IPS-20b (cell line): ENCODE measurements at regions not wholly inside any gene's neighbourhood (a gene's known extent, or its start where the extent isn't known, plus 50 kb on each side); places are given as distances from the start of the nearest gene placed in this dataset.

Experiments used
- H3K27ac ChIP-seq: one replicate; pipeline ENCODE4 v1.5.1; 2013; ENCODE audit warnings: low read length
- H3K27me3 ChIP-seq: 2 replicates; pipeline ENCODE4 v1.6.1; 2013; ENCODE audit warnings: mild to moderate bottlenecking, low read length, inconsistent platforms; ENCODE audit not compliant: insufficient read depth
- H3K36me3 ChIP-seq: 2 replicates; pipeline ENCODE4 v1.6.1; 2013; ENCODE audit warnings: low read depth, mild to moderate bottlenecking, inconsistent platforms, low read length, moderate library complexity; ENCODE audit not compliant: insufficient read depth
- H3K4me1 ChIP-seq: 2 replicates; pipeline ENCODE4 v1.6.1; 2013; ENCODE audit warnings: mild to moderate bottlenecking, control low read depth, inconsistent platforms, low read length, moderate library complexity; ENCODE audit not compliant: insufficient read depth
- H3K4me3 ChIP-seq: 2 replicates; pipeline ENCODE4 v1.5.1; 2013; ENCODE audit warnings: mild to moderate bottlenecking, low read length, inconsistent platforms
- H3K9ac ChIP-seq: 2 replicates; pipeline ENCODE4 v1.6.1; 2013; ENCODE audit warnings: low read depth, mild to moderate bottlenecking, inconsistent platforms, low read length, moderate library complexity
- H3K9me3 ChIP-seq: 2 replicates; pipeline ENCODE4 v1.6.1; 2013; ENCODE audit warnings: mild to moderate bottlenecking, low read depth, low read length, inconsistent platforms; ENCODE audit not compliant: insufficient read depth

DNA sequence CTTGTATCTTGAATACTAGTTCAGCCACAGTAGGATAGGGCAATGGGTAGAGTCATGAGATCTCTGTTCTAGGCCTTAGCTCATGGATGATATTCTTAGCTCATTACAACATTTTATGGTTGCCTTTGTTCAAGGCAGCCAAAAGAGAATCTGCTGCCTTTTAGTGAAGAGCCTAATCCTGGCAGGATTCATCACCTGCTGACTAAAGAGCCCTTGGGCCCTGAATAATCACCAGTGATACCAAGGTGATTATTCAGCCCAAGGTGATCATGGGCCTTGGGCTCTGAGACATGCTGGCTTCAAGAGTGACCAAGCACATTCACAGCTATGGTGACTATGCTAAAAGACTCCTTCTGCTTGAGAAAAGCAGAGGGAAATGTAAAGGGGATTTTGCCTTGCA, 143.3 kb upstream of the MYO16 start:
- no peaks in the 10 kb centered on the region for H3K36me3 ChIP-seq

GRCh38 chr13:108494991-108495645, 134.3 kb upstream of the MYO16 start:
- H3K4me1 ChIP-seq, result peaks cover 4% of the 10 kb centered on the region
- H3K27ac ChIP-seq, result no peak overlapping the region
- no peaks in the 10 kb centered on the region for H3K9me3 ChIP-seq
- peak overlapping the region; percentile 78 for H3K4me3 ChIP-seq
- peaks cover 50% of the 10 kb centered on the region for H3K27me3 ChIP-seq
- no peaks in the 10 kb centered on the region for H3K36me3 ChIP-seq
- no peak overlapping the region; the same call in 1 of the 2 replicates for H3K9ac ChIP-seq

More for the DNA sequence above, 143.3 kb upstream of the MYO16 start:
- Histone ChIP-seq H3K9ac (no peak overlapping the region), H3K27me3 (no peaks in the 10 kb centered on the region; the same call in 1 of the 2 replicates), H3K4me3 (no peak overlapping the region), H3K9me3 (no peaks in the 10 kb centered on the region), H3K4me1 (no peaks in the 10 kb centered on the region), H3K27ac (no peak overlapping the region)

DNA sequence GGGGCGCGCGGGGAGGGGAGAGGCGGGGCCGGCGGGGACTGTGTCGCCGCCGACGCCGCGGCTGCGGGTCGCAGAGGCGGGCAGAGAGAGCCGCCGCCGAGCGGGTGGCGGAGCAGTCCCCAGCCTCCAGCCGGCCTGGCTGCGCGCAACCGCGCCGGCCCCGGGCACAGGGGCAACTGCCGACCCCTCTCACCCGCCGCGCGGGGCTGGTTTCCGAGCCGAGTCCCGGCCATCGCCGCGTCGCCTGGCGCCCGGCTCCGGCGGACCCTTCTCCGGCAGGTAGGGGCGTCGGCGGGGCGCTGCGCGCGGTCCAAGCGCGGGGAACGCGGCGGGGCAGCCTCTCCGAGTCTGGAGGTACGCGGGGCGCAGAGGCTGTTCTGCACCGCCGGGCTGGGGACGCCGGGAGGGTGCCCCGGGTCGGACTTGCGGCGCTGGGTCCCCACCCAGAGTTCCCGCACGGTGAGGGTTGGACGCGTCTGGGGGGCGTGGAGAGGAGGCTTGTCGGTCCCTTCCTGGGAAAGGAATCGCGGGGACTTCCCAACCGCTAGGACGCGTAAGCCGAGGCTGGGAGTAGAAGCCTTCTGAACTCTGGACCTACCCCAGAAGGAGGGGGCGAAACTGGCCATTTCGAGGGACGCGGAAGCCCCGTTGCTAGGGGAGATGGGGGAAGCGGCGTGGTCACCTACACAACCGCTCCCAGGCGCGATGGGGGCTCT, 133.6 kb upstream of the MYO16 start:
- Histone ChIP-seq H3K4me3 (peak overlapping the region; percentile 78), H3K36me3 (no peaks in the 10 kb centered on the region), H3K27me3 (peaks cover 50% of the 10 kb centered on the region), H3K9me3 (no peaks in the 10 kb centered on the region), H3K4me1 (peaks cover 4% of the 10 kb centered on the region), H3K27ac (no peak overlapping the region), H3K9ac (no peak overlapping the region)

DNA sequence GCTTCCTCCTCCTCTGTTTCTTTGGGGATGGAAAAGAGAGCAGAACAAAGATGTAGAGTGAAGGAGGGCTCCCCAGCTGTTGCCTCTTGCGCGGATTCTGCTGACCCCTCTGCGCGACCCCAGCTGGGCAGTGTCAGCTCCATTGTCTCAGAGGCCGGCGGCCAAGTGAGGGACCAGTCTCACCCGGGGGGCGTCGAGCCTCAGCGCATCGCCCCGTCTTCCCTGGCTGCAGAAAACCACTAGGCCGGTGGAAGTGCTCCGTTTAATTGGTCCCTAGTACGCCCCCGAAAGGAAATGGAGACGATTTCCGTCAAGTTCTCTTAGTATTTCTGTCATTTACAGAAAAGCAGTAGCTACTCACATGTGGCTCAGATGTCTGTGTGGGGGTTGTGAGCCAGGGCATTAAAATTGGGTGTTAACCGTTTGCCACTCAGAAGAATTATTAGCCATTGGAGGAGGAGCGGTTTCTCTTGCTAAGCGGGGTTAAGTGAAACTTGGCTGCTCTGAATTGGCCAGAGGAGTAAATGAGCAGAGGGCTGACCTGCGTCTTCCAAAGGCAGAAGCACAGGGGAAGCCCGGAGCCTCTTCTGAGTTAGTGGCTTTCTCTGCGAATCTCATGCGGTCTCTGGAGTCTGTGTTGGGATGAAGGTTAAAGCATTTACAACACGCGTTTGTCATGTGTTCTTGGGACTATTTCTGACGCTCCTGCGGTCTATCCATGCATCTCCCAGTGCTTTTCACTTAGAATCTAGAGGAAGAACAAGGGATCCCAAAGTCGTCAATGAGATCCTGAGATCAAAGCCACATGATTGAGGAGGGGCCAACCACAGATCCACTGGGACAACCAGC, 132.8 kb upstream of the MYO16 start:
- Histone ChIP-seq H3K27me3 (peaks cover 50% of the 10 kb centered on the region), H3K4me3 (peak overlapping the region; percentile 78), H3K27ac (no peak overlapping the region), H3K4me1 (peaks cover 4% of the 10 kb centered on the region), H3K36me3 (no peaks in the 10 kb centered on the region), H3K9ac (no peak overlapping the region), H3K9me3 (no peaks in the 10 kb centered on the region)

DNA sequence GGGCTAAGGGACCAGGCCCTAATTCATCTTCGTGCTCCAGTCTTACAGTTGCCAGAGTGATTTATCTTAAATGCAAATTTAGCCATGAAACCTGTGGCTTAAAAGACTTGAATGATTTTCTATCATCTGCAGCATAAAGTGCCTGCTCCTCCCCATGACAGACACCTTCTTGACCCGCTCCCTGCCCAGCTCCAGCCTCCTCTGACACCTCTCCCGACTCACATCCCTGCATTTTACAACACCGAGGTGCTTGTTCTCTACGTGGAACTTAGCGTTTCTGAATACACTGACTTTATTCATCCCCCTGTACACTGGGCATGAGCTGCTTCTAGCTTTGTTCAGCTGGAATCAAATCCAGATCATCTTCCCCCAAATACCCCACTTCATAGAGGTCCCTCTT, 128.7 kb upstream of the MYO16 start:
- Histone ChIP-seq H3K9me3 (no peaks in the 10 kb centered on the region), H3K27me3 (peaks cover 32% of the 10 kb centered on the region), H3K36me3 (no peaks in the 10 kb centered on the region), H3K9ac (no peak overlapping the region), H3K4me3 (no peak overlapping the region), H3K4me1 (peaks cover 4% of the 10 kb centered on the region), H3K27ac (no peak overlapping the region)

DNA sequence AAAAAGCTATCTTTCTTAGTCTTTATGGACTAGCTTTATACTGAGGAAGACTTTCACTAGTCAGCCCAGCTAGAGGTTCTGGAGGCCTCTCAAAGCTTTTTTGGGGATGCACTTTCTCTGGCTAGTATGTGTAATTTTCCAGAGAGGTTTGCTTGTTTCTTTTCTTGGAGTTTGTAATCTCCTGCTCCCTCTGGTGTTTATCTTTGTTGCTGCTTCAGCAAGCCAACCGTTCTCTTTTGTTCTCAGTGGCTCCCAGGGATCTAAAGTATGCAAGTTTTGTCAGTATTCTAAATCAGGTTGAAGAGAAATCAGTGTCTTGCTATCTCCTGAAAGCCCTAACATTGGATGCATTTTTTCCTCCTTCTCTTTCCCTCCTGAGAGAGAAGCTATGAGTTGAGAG, 121.1 kb upstream of the MYO16 start:
- Histone ChIP-seq H3K27ac (no peak overlapping the region), H3K4me3 (no peak overlapping the region), H3K9me3 (no peaks in the 10 kb centered on the region)

DNA sequence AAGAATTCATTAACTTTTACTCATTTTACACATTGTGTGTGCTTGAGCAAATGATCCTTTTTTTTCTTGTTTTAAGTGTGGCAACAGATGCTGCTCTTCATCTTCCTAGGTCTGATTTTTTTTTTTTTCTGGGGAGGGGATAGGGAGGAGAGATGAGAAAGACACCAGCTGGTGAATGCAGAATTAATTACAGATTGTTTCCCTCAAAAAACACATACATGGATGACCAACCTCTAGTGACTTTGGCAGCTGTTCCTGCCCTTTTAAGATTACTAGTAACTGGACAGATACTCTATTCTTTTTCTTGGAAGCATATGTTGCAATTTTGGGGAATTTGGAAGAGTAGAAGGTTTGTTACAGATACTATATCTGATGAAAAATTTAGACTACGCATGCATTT, 103.6 kb upstream of the MYO16 start:
- H3K27me3 ChIP-seq, result no peaks in the 10 kb centered on the region
- no peak overlapping the region for H3K27ac ChIP-seq
- no peak overlapping the region for H3K4me3 ChIP-seq
- no peaks in the 10 kb centered on the region for H3K9me3 ChIP-seq
- no peak overlapping the region for H3K9ac ChIP-seq
- no peaks in the 10 kb centered on the region for H3K36me3 ChIP-seq
- H3K4me1 ChIP-seq, result no peaks in the 10 kb centered on the region

More for the DNA sequence above, 121.1 kb upstream of the MYO16 start:
- Histone ChIP-seq H3K9ac (no peak overlapping the region), H3K4me1 (peaks cover 4% of the 10 kb centered on the region; the same call in 1 of the 2 replicates), H3K27me3 (no peaks in the 10 kb centered on the region), H3K36me3 (no peaks in the 10 kb centered on the region)

GRCh38 chr13:108526286-108526685, 103.1 kb upstream of the MYO16 start:
- no peaks in the 10 kb centered on the region for H3K9me3 ChIP-seq

GRCh38 chr13:108527844-108528243, 101.6 kb upstream of the MYO16 start:
- H3K36me3 ChIP-seq, result no peaks in the 10 kb centered on the region
- no peaks in the 10 kb centered on the region for H3K27me3 ChIP-seq
- no peak overlapping the region for H3K27ac ChIP-seq
- H3K4me1 ChIP-seq, result no peaks in the 10 kb centered on the region
- H3K9me3 ChIP-seq, result no peaks in the 10 kb centered on the region
- H3K9ac ChIP-seq, result no peak overlapping the region
- no peak overlapping the region for H3K4me3 ChIP-seq

More at GRCh38 chr13:108526286-108526685, 103.1 kb upstream of the MYO16 start:
- no peaks in the 10 kb centered on the region for H3K36me3 ChIP-seq
- H3K27me3 ChIP-seq, result no peaks in the 10 kb centered on the region
- H3K9ac ChIP-seq, result no peak overlapping the region
- no peaks in the 10 kb centered on the region for H3K4me1 ChIP-seq
- no peak overlapping the region for H3K27ac ChIP-seq
- no peak overlapping the region for H3K4me3 ChIP-seq

DNA sequence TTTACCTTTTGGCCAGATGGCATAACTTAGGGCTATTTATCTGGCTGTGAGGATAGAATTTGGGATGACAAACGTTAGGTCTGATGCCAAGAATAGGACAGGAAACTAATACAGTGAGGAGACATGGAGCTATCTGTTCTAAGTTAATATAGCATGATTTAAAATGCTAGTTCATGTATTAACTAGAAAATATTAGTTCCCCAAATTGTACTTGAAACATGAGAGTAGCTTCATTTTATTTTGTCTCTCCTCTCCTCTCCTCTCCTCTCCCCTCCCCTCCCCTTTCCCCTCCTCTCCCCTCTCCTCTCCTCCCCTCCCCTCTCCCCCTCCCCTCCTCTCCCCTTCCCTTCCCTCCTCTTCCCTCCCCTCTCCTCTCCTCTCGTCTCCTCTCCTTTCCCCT, 101.1 kb upstream of the MYO16 start:
- no peaks in the 10 kb centered on the region for H3K4me1 ChIP-seq
- H3K36me3 ChIP-seq, result no peaks in the 10 kb centered on the region
- H3K27ac ChIP-seq, result no peak overlapping the region
- no peaks in the 10 kb centered on the region for H3K27me3 ChIP-seq
- no peak overlapping the region for H3K4me3 ChIP-seq
- no peak overlapping the region for H3K9ac ChIP-seq
- no peaks in the 10 kb centered on the region for H3K9me3 ChIP-seq

GRCh38 chr13:108533842-108534241, 95.6 kb upstream of the MYO16 start:
- Histone ChIP-seq H3K4me3 (no peak overlapping the region), H3K9ac (no peak overlapping the region), H3K4me1 (no peaks in the 10 kb centered on the region), H3K27me3 (no peaks in the 10 kb centered on the region), H3K27ac (no peak overlapping the region), H3K9me3 (no peaks in the 10 kb centered on the region), H3K36me3 (no peaks in the 10 kb centered on the region)
